Body of pancreas (tissue), 4 donors: ENCODE measurements at regions not wholly inside any gene's neighbourhood (a gene's known extent, or its start where the extent isn't known, plus 50 kb on each side); places are given as distances from the start of the nearest gene placed in this dataset.
"Not testable (repeated sequence)": the region's sequence is repeated elsewhere in the genome, so short reads cannot be mapped to it uniquely, and the experiment has no call there.

Experiments
- ATAC-seq: fragments of 150-250 bp; one replicate; pipeline ENCODE4 v1.9.1; 2016
- DNase-seq, 4 donors: peaks; one replicate each; pipeline ENCODE4 v3.0.0-alpha.2; 2019
- H3K27ac ChIP-seq, 4 donors: fragments of 200-600 bp; sonication (generic); 1 replicate in 3 of 4; 2 replicates in 1 of 4; pipeline versions ENCODE4 v1.5.1 to v1.6.1; 2016 to 2019; ENCODE audit warnings: mild to moderate bottlenecking in 1 of 4, mixed read lengths in 1 of 4, moderate library complexity in 1 of 4
- H3K27me3 ChIP-seq, 2 donors: fragments of 200-600 bp; sonication (generic); one replicate each; pipeline ENCODE4 v1.6.0; 2016; ENCODE audit warnings: mild to moderate bottlenecking in 1 of 2
- H3K36me3 ChIP-seq, 2 donors: fragments of 200-600 bp; sonication (generic); replicated peaks in 1 of 2; 2 replicates each; pipeline ENCODE4 v1.5.1; 2016; ENCODE audit warnings: low read depth in 2 of 2; ENCODE audit not compliant: insufficient read depth in 1 of 2
- H3K4me1 ChIP-seq: fragments of 200-600 bp; sonication (generic); one replicate; pipeline ENCODE4 v1.6.0; 2016
- H3K4me3 ChIP-seq, 2 donors: fragments of 200-600 bp; sonication (generic); 1 replicate in 1 of 2; 2 replicates in 1 of 2; pipeline ENCODE4 v1.5.1; 2016 to 2019
- H3K9me3 ChIP-seq, 3 donors: fragments of 200-600 bp; sonication (generic); 1 replicate in 2 of 3; 2 replicates in 1 of 3; pipeline ENCODE4 v1.5.1; 2016
- POLR2A ChIP-seq, 3 donors: fragments of 450-650 bp; IDR thresholded peaks; one replicate each; pipeline ENCODE4 v1.6.1; 2016; ENCODE audit warnings: antibody characterized with exemption in 3 of 3, mild to moderate bottlenecking in 2 of 3
- WGBS, 2 donors: methylation state at CpG; one replicate each; pipeline ENCODE4 v1.1.5; 2017; 5-methylcytosine and 5-hydroxymethylcytosine counted together
- intact Hi-C: fragments of 100-400 bp; cut with DNase I; formaldehyde crosslinking; loops from one replicate; pipeline ENCODE4 v1.15.1; 2023
- TF ChIP-seq, protein P1 (sequence below), 7 experiments: fragments of 450-650 bp in 4 of 7; fragments of 200-600 bp in 3 of 7; sonication (generic) in 3 of 7; IDR thresholded peaks; one replicate each; pipeline ENCODE4 v1.5.1; 2016 to 2019; ENCODE audit warnings: antibody characterized with exemption in 7 of 7

DNA sequence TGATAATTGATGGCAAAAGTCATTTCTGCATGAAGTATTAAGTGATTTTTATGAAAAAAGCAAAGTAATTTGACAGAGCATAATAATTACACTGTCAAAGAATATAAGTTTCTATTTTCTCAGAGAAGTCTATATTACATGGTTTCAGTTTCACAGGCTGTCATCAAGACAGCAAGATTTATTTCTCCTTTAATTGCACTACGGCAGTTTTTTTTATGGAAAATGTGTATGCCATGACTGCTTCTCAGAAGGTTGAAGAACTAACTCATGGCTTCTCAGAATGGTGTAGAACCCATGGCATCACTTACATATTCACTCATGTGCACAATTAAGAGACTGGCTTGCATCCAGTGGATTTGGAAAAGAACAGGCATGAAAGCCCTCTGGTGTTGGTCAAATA is 870.3 kb upstream of the SORCS1 start:
- H3K9me3 ChIP-seq, result no peaks in the 10 kb centered on the region
- 36 to 53% methylated on average over 1 of the region's 1 CpG for WGBS, 2 donors
- ATAC-seq, result no peak
- no peak overlapping the region for H3K4me3 ChIP-seq
- H3K27me3 ChIP-seq, result no peaks in the 10 kb centered on the region
- intact Hi-C loops, result no loop called here
- H3K36me3 ChIP-seq, result no peaks in the 10 kb centered on the region
- no peak overlapping the region for H3K27ac ChIP-seq
- no peaks in the 10 kb centered on the region for H3K4me1 ChIP-seq
- DNase-seq, result no peak
- no peak for TF ChIP-seq POLR2A (IDR thresholded peaks at IDR 0.05)
- TF ChIP-seq, protein P1, sequence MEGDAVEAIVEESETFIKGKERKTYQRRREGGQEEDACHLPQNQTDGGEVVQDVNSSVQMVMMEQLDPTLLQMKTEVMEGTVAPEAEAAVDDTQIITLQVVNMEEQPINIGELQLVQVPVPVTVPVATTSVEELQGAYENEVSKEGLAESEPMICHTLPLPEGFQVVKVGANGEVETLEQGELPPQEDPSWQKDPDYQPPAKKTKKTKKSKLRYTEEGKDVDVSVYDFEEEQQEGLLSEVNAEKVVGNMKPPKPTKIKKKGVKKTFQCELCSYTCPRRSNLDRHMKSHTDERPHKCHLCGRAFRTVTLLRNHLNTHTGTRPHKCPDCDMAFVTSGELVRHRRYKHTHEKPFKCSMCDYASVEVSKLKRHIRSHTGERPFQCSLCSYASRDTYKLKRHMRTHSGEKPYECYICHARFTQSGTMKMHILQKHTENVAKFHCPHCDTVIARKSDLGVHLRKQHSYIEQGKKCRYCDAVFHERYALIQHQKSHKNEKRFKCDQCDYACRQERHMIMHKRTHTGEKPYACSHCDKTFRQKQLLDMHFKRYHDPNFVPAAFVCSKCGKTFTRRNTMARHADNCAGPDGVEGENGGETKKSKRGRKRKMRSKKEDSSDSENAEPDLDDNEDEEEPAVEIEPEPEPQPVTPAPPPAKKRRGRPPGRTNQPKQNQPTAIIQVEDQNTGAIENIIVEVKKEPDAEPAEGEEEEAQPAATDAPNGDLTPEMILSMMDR (IDR thresholded peaks at IDR 0.05), result no peak

DNA sequence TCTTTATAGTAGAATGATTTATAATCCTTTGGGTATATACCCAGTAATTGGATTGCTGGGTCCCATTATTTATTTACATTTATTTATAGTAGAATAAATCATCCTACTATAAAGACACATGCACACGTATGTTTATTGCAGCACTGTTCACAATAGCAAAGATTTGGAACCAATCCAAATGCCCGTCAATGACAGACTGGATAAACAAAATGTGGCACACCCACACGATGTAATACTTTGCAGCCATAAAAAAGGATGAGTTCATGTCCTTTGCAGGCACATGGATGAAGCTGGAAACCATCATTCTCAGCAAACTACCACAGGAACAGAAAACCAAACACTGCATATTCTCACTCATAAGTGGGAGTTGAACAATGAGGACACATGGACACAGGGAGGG is 869.0 kb upstream of the SORCS1 start:
- DNase-seq, H3K9me3 ChIP-seq, ATAC-seq, H3K36me3 ChIP-seq, H3K4me3 ChIP-seq, intact Hi-C loops, H3K4me1 ChIP-seq, H3K27ac ChIP-seq, H3K27me3 ChIP-seq: not testable (repeated sequence)
- WGBS, 2 donors, result 21 to 31% methylated on average over 3 of the region's 3 CpGs

DNA sequence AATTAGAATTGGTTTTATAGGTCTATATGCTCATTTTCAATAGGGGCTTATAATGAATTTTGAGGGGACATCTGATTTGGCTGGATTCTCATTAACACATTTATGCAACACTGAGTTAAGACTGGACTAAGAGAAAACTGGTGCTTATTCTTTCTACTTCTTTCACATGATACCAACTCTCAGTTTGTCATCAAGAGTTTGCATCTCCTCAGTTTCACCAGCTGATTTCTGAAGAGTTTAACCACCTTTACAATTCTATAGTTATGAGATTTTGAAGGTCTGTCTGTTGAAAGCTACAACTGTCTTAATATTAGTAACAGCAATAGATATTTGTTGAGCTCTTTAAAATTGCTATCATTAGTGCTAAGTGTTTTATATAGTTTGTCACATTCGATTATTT is 867.0 kb upstream of the SORCS1 start:
- H3K4me1 ChIP-seq, result no peaks in the 10 kb centered on the region
- no peak overlapping the region for H3K4me3 ChIP-seq
- no peak for TF ChIP-seq POLR2A (IDR thresholded peaks at IDR 0.05)
- TF ChIP-seq, protein P1 (IDR thresholded peaks at IDR 0.05), result no peak
- H3K36me3 ChIP-seq, result no peaks in the 10 kb centered on the region
- H3K9me3 ChIP-seq, result no peaks in the 10 kb centered on the region
- WGBS, 2 donors, result 62 to 65% methylated on average over 1 of the region's 1 CpG
- no peak overlapping the region for H3K27ac ChIP-seq
- H3K27me3 ChIP-seq, result no peaks in the 10 kb centered on the region
- intact Hi-C loops, result no loop called here
- ATAC-seq (no peak), DNase-seq (no peak)

DNA sequence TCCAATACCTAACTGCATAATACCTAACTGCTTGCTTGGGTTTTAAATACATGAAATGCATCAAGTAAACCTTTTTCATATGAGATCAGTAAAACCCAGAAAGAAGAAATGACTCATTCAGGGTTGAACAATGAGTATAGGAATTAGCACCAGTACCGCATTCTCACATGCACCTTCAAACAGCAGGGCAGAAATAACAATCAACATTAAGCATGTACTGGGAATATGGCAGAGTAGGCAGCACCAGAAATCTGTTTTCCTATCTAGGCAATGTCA is 850.3 kb upstream of the SORCS1 start:
- Histone ChIP-seq H3K27ac (no peak overlapping the region), H3K36me3 (no peaks in the 10 kb centered on the region), H3K4me3 (no peak overlapping the region), H3K4me1 (no peaks in the 10 kb centered on the region), H3K9me3 (no peaks in the 10 kb centered on the region), H3K27me3 (no peaks in the 10 kb centered on the region)
- ATAC-seq (no peak), DNase-seq (no peak)
- WGBS, 2 donors, result 96 to 100% methylated on average over 1 of the region's 1 CpG
- TF ChIP-seq, protein P1 (IDR thresholded peaks at IDR 0.05), result no peak
- TF ChIP-seq POLR2A (IDR thresholded peaks at IDR 0.05), result no peak
- intact Hi-C loops, result no loop called here

DNA sequence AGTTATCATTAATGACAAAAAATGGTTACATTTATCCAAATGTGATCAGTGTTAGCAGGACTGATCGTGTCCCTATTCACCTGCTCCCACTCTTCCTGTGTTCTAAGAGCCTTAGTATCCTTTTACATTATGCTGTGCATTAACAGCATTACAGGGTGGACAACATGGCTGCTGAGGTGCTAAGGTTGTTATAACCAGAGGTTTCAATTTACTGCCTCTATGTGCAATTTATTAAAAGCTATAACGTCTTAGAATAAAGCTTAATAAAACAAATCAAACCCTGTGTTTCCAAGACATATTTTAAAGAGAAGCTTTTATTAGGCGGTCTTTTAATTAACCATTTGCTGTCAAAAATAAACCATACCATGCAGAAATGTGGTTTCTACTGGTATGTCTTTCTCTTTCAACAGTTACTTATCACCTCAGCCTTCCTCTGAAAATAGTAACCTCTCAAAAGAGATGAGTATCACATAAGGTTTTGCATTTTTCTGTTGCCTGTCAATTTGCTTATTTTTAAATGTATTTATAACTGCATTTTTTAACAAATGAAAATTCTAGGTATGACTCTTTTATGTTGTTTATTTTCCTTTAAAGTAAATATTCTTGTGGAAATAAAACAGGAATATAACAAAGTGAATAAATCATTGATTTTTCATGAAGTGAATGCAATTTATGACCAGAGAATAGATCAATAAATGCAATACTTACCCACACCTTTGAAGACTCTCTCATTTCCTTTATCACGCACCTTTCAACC is 849.8 kb upstream of the SORCS1 start:
- no peak overlapping the region for H3K27ac ChIP-seq
- no peaks in the 10 kb centered on the region for H3K4me1 ChIP-seq
- H3K9me3 ChIP-seq, result no peaks in the 10 kb centered on the region
- no peaks in the 10 kb centered on the region for H3K36me3 ChIP-seq
- intact Hi-C loops, result no loop called here
- DNase-seq (no peak), ATAC-seq (no peak)
- no peaks in the 10 kb centered on the region for H3K27me3 ChIP-seq
- 44 to 61% methylated on average over 4 of the region's 4 CpGs for WGBS, 2 donors
- no peak overlapping the region for H3K4me3 ChIP-seq
- TF ChIP-seq POLR2A (IDR thresholded peaks at IDR 0.05), result no peak
- TF ChIP-seq, protein P1 (IDR thresholded peaks at IDR 0.05), result no peak
